H9 (cell line): ENCODE measurements at regions not wholly inside any gene's neighbourhood (a gene's known extent, or its start where the extent isn't known, plus 50 kb on each side); places are given as distances from the start of the nearest gene placed in this dataset.

Experiments
- DNase-seq: peaks from one replicate; pipeline ENCODE4 v3.0.0-alpha.2; 2017
- H2AFZ ChIP-seq: one replicate; pipeline ENCODE4 v1.6.1; 2013; ENCODE audit warnings: mild to moderate bottlenecking, low read length, control low read depth, moderate library complexity
- H2AK5ac ChIP-seq: 2 replicates; pipeline ENCODE4 v1.6.1; 2013; ENCODE audit warnings: low read length, control low read depth, mixed read lengths; ENCODE audit not compliant: insufficient read length
- H2BK120ac ChIP-seq: one replicate; pipeline ENCODE4 v1.6.1; 2013; ENCODE audit warnings: low read depth, mild to moderate bottlenecking, low read length, control low read depth, inconsistent platforms; ENCODE audit not compliant: poor library complexity, severe bottlenecking
- H2BK12ac ChIP-seq: 2 replicates; pipeline ENCODE4 v1.6.1; 2013; ENCODE audit warnings: low read length, control low read depth, mixed read lengths, low read depth; ENCODE audit not compliant: insufficient read length
- H2BK15ac ChIP-seq: 2 replicates; pipeline ENCODE4 v1.6.1; 2013; ENCODE audit warnings: low read depth, low read length, control low read depth
- H2BK20ac ChIP-seq: one replicate; pipeline ENCODE4 v1.6.1; 2013; ENCODE audit warnings: low read depth, mild to moderate bottlenecking, low read length, control low read depth, inconsistent platforms; ENCODE audit not compliant: poor library complexity, severe bottlenecking
- H2BK5ac ChIP-seq: 2 replicates; pipeline ENCODE4 v1.6.1; 2013; ENCODE audit warnings: low read length, control low read depth, mixed read lengths; ENCODE audit not compliant: insufficient read length
- H3K14ac ChIP-seq: 2 replicates; pipeline ENCODE4 v1.6.1; 2013; ENCODE audit warnings: low read length, control low read depth; ENCODE audit not compliant: insufficient read depth
- H3K18ac ChIP-seq: 2 replicates; pipeline ENCODE4 v1.6.1; 2013; ENCODE audit warnings: low read depth, mild to moderate bottlenecking, mixed read lengths, low read length, control low read depth; ENCODE audit not compliant: insufficient read length
- H3K23ac ChIP-seq: 2 replicates; pipeline ENCODE4 v1.6.1; 2013; ENCODE audit warnings: low read length, control low read depth, mixed read lengths, low read depth; ENCODE audit not compliant: insufficient read length
- H3K23me2 ChIP-seq: 2 replicates; pipeline ENCODE4 v1.6.1; 2013; ENCODE audit warnings: low read depth, mild to moderate bottlenecking, mixed read lengths, low read length, control low read depth; ENCODE audit not compliant: insufficient read length, poor library complexity, severe bottlenecking
- H3K27ac ChIP-seq: 2 replicates; pipeline ENCODE4 v1.5.1; 2013; ENCODE audit warnings: low read length, control low read depth, mixed read lengths, low read depth; ENCODE audit not compliant: insufficient read length
- H3K27me3 ChIP-seq: 2 replicates; pipeline ENCODE4 v1.6.1; 2013; ENCODE audit warnings: low read length, control low read depth, inconsistent platforms; ENCODE audit not compliant: insufficient read depth
- H3K4ac ChIP-seq: 2 replicates; pipeline ENCODE4 v1.6.1; 2013; ENCODE audit warnings: low read depth, mild to moderate bottlenecking, control low read depth, inconsistent platforms, low read length, moderate library complexity
- H3K4me1 ChIP-seq: 2 replicates; pipeline ENCODE4 v1.6.1; 2013; ENCODE audit warnings: low read length, control low read depth, inconsistent platforms; ENCODE audit not compliant: insufficient read depth
- H3K4me2 ChIP-seq: 2 replicates; pipeline ENCODE4 v1.6.1; 2013; ENCODE audit warnings: low read length, control low read depth, mixed read lengths; ENCODE audit not compliant: insufficient read length, insufficient read depth
- H3K56ac ChIP-seq: 2 replicates; pipeline ENCODE4 v1.6.1; 2013; ENCODE audit warnings: low read depth, mild to moderate bottlenecking, mixed read lengths, low read length, control low read depth; ENCODE audit not compliant: insufficient read length
- H3K79me1 ChIP-seq: 2 replicates; pipeline ENCODE4 v1.6.1; 2013; ENCODE audit warnings: low read depth, mild to moderate bottlenecking, moderate library complexity, low read length, control low read depth, inconsistent platforms; ENCODE audit not compliant: insufficient read depth, poor library complexity, severe bottlenecking
- H3K79me2 ChIP-seq: 2 replicates; pipeline ENCODE4 v1.6.1; 2013; ENCODE audit warnings: low read length, control low read depth, inconsistent platforms; ENCODE audit not compliant: insufficient read depth
- H3K9ac ChIP-seq: 2 replicates; pipeline ENCODE4 v1.6.1; 2013; ENCODE audit warnings: low read length, control low read depth, mixed read lengths; ENCODE audit not compliant: insufficient read length; ENCODE audit errors: extremely low read depth
- H3K9me3 ChIP-seq: one replicate; pipeline ENCODE4 v1.6.1; 2013; ENCODE audit warnings: low read depth, low read length, inconsistent platforms; ENCODE audit not compliant: control insufficient read depth
- H3T11ph ChIP-seq: one replicate; pipeline ENCODE4 v1.6.1; 2013; ENCODE audit warnings: mild to moderate bottlenecking, low read length, control low read depth, inconsistent platforms
- H4K20me1 ChIP-seq: one replicate; pipeline ENCODE4 v1.6.1; 2013; ENCODE audit not compliant: control insufficient read depth, insufficient read length, insufficient read depth
- H4K5ac ChIP-seq: 2 replicates; pipeline ENCODE4 v1.6.1; 2013; ENCODE audit warnings: low read depth, mild to moderate bottlenecking, mixed read lengths, low read length, control low read depth; ENCODE audit not compliant: insufficient read length
- H4K8ac ChIP-seq: replicated peaks from 2 replicates; pipeline ENCODE4 v1.6.1; 2013; ENCODE audit warnings: low read length, control low read depth, mixed read lengths, low read depth; ENCODE audit not compliant: insufficient read length
- H4K91ac ChIP-seq: 2 replicates; pipeline ENCODE4 v1.6.1; 2013; ENCODE audit warnings: low read depth, mild to moderate bottlenecking, moderate library complexity, mixed read lengths, low read length, control low read depth; ENCODE audit not compliant: insufficient read length
- H3K27ac Mint-ChIP-seq, 3 experiments: 2 replicates in 2 of 3; 3 replicates in 1 of 3; pipeline ENCODE4 v1.8.0; 2020 to 2021; ENCODE audit warnings: mixed read lengths in 3 of 3, mild to moderate bottlenecking in 1 of 3, moderate library complexity in 1 of 3
- H3K27me3 Mint-ChIP-seq: 2 replicates; pipeline ENCODE4 v1.8.0; 2021; ENCODE audit warnings: low read depth, mild to moderate bottlenecking, moderate library complexity, mixed read lengths
- H3K36me3 Mint-ChIP-seq, 3 experiments: 2 replicates in 2 of 3; 3 replicates in 1 of 3; pipeline ENCODE4 v1.8.0; 2020 to 2021; ENCODE audit warnings: low read depth in 3 of 3, mixed read lengths in 3 of 3; ENCODE audit not compliant: insufficient read depth in 1 of 3
- H3K4me1 Mint-ChIP-seq, 2 experiments: 2 replicates each; pipeline ENCODE4 v1.8.0; 2020; ENCODE audit warnings: mixed read lengths in 2 of 2
- H3K4me3 Mint-ChIP-seq, 2 experiments: 2 replicates in 1 of 2; 3 replicates in 1 of 2; pipeline ENCODE4 v1.8.0; 2020 to 2021; ENCODE audit warnings: mild to moderate bottlenecking in 2 of 2, mixed read lengths in 2 of 2, moderate library complexity in 1 of 2
- H3K9me3 Mint-ChIP-seq, 2 experiments: 2 replicates in 1 of 2; 3 replicates in 1 of 2; pipeline ENCODE4 v1.8.0; 2020; ENCODE audit warnings: mild to moderate bottlenecking in 2 of 2, mixed read lengths in 2 of 2, moderate library complexity in 1 of 2
- WGBS: extraction: QIAGEN DNeasy Blood & Tissue Kit; methylation state at CpG from one replicate; pipeline ENCODE4 v1.1.7; 2013; ENCODE audit warnings: missing lambda C conversion rate, low lambda C conversion rate, mixed read lengths; ENCODE audit not compliant: insufficient read length; ENCODE audit errors: extremely low coverage; 5-methylcytosine and 5-hydroxymethylcytosine counted together
- TF ChIP-seq, protein P1 (sequence below): fragments of 200-600 bp; sonication (generic); conservative IDR thresholded peaks from 3 replicates; pipeline ENCODE4 v1.8.0; 2021; ENCODE audit warnings: antibody characterized with exemption, mild to moderate bottlenecking

GRCh38 chr14:38042322-38042721 is 165.4 kb upstream of the SSTR1 start:
- no peak overlapping the region for H3K4me3 Mint-ChIP-seq
- H3K23me2 ChIP-seq = no peaks in the 10 kb centered on the region
- H2BK15ac ChIP-seq = no peak overlapping the region
- no CpG with 5 or more reads among the region's 7 CpGs for WGBS
- no peaks in the 10 kb centered on the region; the same call in 1 of the 2 replicates for H3K27me3 Mint-ChIP-seq
- H3K36me3 Mint-ChIP-seq = no peaks in the 10 kb centered on the region
- no peak overlapping the region for H3K23ac ChIP-seq
- no peaks in the 10 kb centered on the region for H3K79me1 ChIP-seq
- no peak for DNase-seq
- no peak overlapping the region for H2AK5ac ChIP-seq
- no peaks in the 10 kb centered on the region for H4K20me1 ChIP-seq
- H3K14ac ChIP-seq = no peak overlapping the region
- TF ChIP-seq, protein P1, sequence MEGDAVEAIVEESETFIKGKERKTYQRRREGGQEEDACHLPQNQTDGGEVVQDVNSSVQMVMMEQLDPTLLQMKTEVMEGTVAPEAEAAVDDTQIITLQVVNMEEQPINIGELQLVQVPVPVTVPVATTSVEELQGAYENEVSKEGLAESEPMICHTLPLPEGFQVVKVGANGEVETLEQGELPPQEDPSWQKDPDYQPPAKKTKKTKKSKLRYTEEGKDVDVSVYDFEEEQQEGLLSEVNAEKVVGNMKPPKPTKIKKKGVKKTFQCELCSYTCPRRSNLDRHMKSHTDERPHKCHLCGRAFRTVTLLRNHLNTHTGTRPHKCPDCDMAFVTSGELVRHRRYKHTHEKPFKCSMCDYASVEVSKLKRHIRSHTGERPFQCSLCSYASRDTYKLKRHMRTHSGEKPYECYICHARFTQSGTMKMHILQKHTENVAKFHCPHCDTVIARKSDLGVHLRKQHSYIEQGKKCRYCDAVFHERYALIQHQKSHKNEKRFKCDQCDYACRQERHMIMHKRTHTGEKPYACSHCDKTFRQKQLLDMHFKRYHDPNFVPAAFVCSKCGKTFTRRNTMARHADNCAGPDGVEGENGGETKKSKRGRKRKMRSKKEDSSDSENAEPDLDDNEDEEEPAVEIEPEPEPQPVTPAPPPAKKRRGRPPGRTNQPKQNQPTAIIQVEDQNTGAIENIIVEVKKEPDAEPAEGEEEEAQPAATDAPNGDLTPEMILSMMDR = no peak
- peaks cover 9 to 12% of the 10 kb centered on the region in 2 experiments for H3K4me1 Mint-ChIP-seq
- H3K18ac ChIP-seq = no peak overlapping the region
- no peak overlapping the region for H3K27ac ChIP-seq
- no peak overlapping the region for H3K4ac ChIP-seq
- H3K27me3 ChIP-seq = peaks cover 3% of the 10 kb centered on the region
- H3K56ac ChIP-seq = no peak overlapping the region
- H3K9me3 ChIP-seq = no peaks in the 10 kb centered on the region
- no peak overlapping the region for H2BK12ac ChIP-seq
- no peaks in the 10 kb centered on the region for H3K9me3 Mint-ChIP-seq
- no peak overlapping the region for H4K8ac ChIP-seq
- H2BK20ac ChIP-seq = no peak overlapping the region
- H3K9ac ChIP-seq = no peak overlapping the region
- no peak overlapping the region for H3K4me2 ChIP-seq
- no peak overlapping the region for H4K91ac ChIP-seq
- H3K79me2 ChIP-seq = no peaks in the 10 kb centered on the region
- no peak overlapping the region for H2BK120ac ChIP-seq
- H3K4me1 ChIP-seq = peaks cover 3% of the 10 kb centered on the region
- H3T11ph ChIP-seq = no peak overlapping the region
- H4K5ac ChIP-seq = no peak overlapping the region
- no peak overlapping the region for H2BK5ac ChIP-seq
- no peak overlapping the region for H2AFZ ChIP-seq
- H3K27ac Mint-ChIP-seq = no peak overlapping the region
